GM18519 (cell line): ENCODE measurements at regions not wholly inside any gene's neighbourhood (a gene's known extent, or its start where the extent isn't known, plus 50 kb on each side); places are given as distances from the start of the nearest gene placed in this dataset.
"Not testable (repeated sequence)": the region's sequence is repeated elsewhere in the genome, so short reads cannot be mapped to it uniquely, and the experiment has no call there.

Source experiments
- ATAC-seq: cut with Tn5 transposase; IDR thresholded peaks from one replicate; pipeline ENCODE4 v1.9.1; 2021; ENCODE audit warnings: mild to moderate bottlenecking, moderate library complexity; ENCODE audit not compliant: unreplicated experiment, low FRiP score

GRCh38 chrX:44690129-44690528 is 147.5 kb upstream of the FUNDC1 start:
- ATAC-seq, result no peak

- no peak for ATAC-seq
These were observed 132.8 kb upstream of the FUNDC1 start for GRCh38 chrX:44675362-44676024.

GRCh38 chrX:44674906-44675305 is 132.2 kb upstream of the FUNDC1 start:
- ATAC-seq, result no peak

GRCh38 chrX:44669626-44670025 is 127.0 kb upstream of the FUNDC1 start:
- no peak for ATAC-seq

- no peak for ATAC-seq
These were observed 125.1 kb upstream of the FUNDC1 start for GRCh38 chrX:44667771-44668170.

GRCh38 chrX:44657718-44658246 is 115.1 kb upstream of the FUNDC1 start:
- ATAC-seq, result not testable (repeated sequence)

GRCh38 chrX:44651358-44651757 is 108.7 kb upstream of the FUNDC1 start:
- no peak for ATAC-seq

- ATAC-seq, result no peak
These were observed 101.1 kb upstream of the FUNDC1 start for GRCh38 chrX:44643723-44644122.

- ATAC-seq, result no peak
These were observed 94.6 kb upstream of the FUNDC1 start for GRCh38 chrX:44637282-44637681.

GRCh38 chrX:44621078-44621477 is 78.4 kb upstream of the FUNDC1 start:
- ATAC-seq, result no peak

- no peak for ATAC-seq
These were observed 76.4 kb upstream of the FUNDC1 start for GRCh38 chrX:44619039-44619438.

GRCh38 chrX:44596277-44596676 is 53.6 kb upstream of the FUNDC1 start:
- peak; percentile 99 for ATAC-seq
